GM23338 (cell line): ENCODE measurements at regions not wholly inside any gene's neighbourhood (a gene's known extent, or its start where the extent isn't known, plus 50 kb on each side); places are given as distances from the start of the nearest gene placed in this dataset.

Experiments
- ATAC-seq: fragments of 200-7000 bp; cut with Tn5 transposase; 3 replicates; pipeline ENCODE4 v1.9.1; 2020
- DNase-seq: peaks from one replicate; pipeline ENCODE4 v3.0.0-alpha.2; 2015; ENCODE audit warnings: low spot score
- H2AFZ ChIP-seq: fragments of 200-600 bp; sonication (generic); 2 replicates; pipeline ENCODE4 v1.8.0; 2016; ENCODE audit warnings: antibody characterized with exemption, mild to moderate bottlenecking, moderate library complexity
- H3F3A ChIP-seq: fragments of 200-600 bp; sonication (generic); replicated peaks from 2 replicates; pipeline ENCODE4 v1.8.0; 2017; ENCODE audit warnings: antibody characterized with exemption, mixed run types, low read depth
- H3K27ac ChIP-seq: fragments of 200-600 bp; sonication (generic); 2 replicates; pipeline ENCODE4 v1.6.1; 2016; ENCODE audit warnings: low read depth
- H3K27me3 ChIP-seq: fragments of 200-600 bp; sonication (generic); 2 replicates; pipeline ENCODE4 v1.8.0; 2016; ENCODE audit warnings: mild to moderate bottlenecking, mixed run types, moderate library complexity; ENCODE audit not compliant: insufficient read depth
- H3K36me3 ChIP-seq: fragments of 200-600 bp; sonication (generic); 2 replicates; pipeline ENCODE4 v1.8.0; 2016; ENCODE audit warnings: mild to moderate bottlenecking; ENCODE audit not compliant: insufficient read depth
- H3K4me1 ChIP-seq: fragments of 200-600 bp; sonication (generic); 2 replicates; pipeline ENCODE4 v1.8.0; 2016; ENCODE audit warnings: mild to moderate bottlenecking, moderate library complexity; ENCODE audit not compliant: insufficient read depth
- H3K4me2 ChIP-seq: fragments of 200-600 bp; sonication (generic); 2 replicates; pipeline ENCODE4 v1.7.1; 2017; ENCODE audit warnings: mixed run types
- H3K4me3 ChIP-seq: fragments of 200-600 bp; sonication (generic); 2 replicates; pipeline ENCODE4 v1.6.1; 2016; ENCODE audit warnings: mixed run types
- H3K79me2 ChIP-seq: fragments of 200-600 bp; sonication (generic); replicated peaks from 2 replicates; pipeline ENCODE4 v1.8.0; 2017; ENCODE audit warnings: mild to moderate bottlenecking; ENCODE audit not compliant: insufficient read depth
- H3K9me2 ChIP-seq: fragments of 200-600 bp; sonication (generic); 2 replicates; pipeline ENCODE4 v1.8.0; 2017; ENCODE audit not compliant: insufficient read depth
- H4K20me1 ChIP-seq: fragments of 200-600 bp; sonication (generic); replicated peaks from 2 replicates; pipeline ENCODE4 v1.8.0; 2017; ENCODE audit warnings: mild to moderate bottlenecking; ENCODE audit not compliant: insufficient read depth
- H3K27ac Mint-ChIP-seq: 2 replicates; pipeline ENCODE4 v1.8.0; 2020; ENCODE audit warnings: inconsistent platforms, mild to moderate bottlenecking, moderate library complexity, mixed read lengths
- H3K27me3 Mint-ChIP-seq: 3 replicates; pipeline ENCODE4 v1.8.0; 2022; ENCODE audit warnings: low read depth, mild to moderate bottlenecking, moderate library complexity, mixed read lengths, inconsistent platforms; ENCODE audit not compliant: insufficient read depth, poor library complexity
- H3K36me3 Mint-ChIP-seq: 3 replicates; pipeline ENCODE4 v1.8.0; 2021; ENCODE audit warnings: low read depth, mild to moderate bottlenecking, inconsistent platforms, moderate library complexity, mixed read lengths
- H3K4me1 Mint-ChIP-seq: 3 replicates; pipeline ENCODE4 v1.8.0; 2020; ENCODE audit warnings: mild to moderate bottlenecking, inconsistent platforms, mixed read lengths
- H3K4me3 Mint-ChIP-seq: 3 replicates; pipeline ENCODE4 v1.8.0; 2021; ENCODE audit warnings: moderate library complexity, mild to moderate bottlenecking, inconsistent platforms, mixed read lengths
- H3K9me3 Mint-ChIP-seq: 3 replicates; pipeline ENCODE4 v1.8.0; 2020; ENCODE audit warnings: moderate library complexity, mild to moderate bottlenecking, inconsistent platforms, mixed read lengths
- CREB1 ChIP-seq: fragments of 250-450 bp; sonication (Bioruptor Pico); IDR thresholded peaks from 2 replicates; pipeline ENCODE4 v1.5.0; 2020; ENCODE audit warnings: low read depth, mild to moderate bottlenecking, moderate library complexity
- EZH2 ChIP-seq: fragments of 200-600 bp; sonication (generic); IDR thresholded peaks from one replicate; pipeline ENCODE4 v1.8.0; 2017; ENCODE audit warnings: antibody characterized with exemption, mild to moderate bottlenecking, low read depth; ENCODE audit not compliant: unreplicated experiment
- EZH2phosphoT487 ChIP-seq: fragments of 200-600 bp; sonication (generic); IDR thresholded peaks from one replicate; pipeline ENCODE4 v1.8.1; 2018; ENCODE audit warnings: antibody characterized with exemption; ENCODE audit not compliant: unreplicated experiment
- POLR2AphosphoS5 ChIP-seq: IDR thresholded peaks from 2 replicates; pipeline ENCODE4 v1.6.1; 2016; ENCODE audit warnings: antibody characterized with exemption, low read depth
- REST ChIP-seq: IDR thresholded peaks from one replicate; pipeline ENCODE4 v1.6.1; 2018; ENCODE audit warnings: antibody characterized with exemption; ENCODE audit not compliant: unreplicated experiment
- ZNF114 ChIP-seq: fragments of 250-450 bp; sonication (Bioruptor Pico); IDR thresholded peaks from 2 replicates; pipeline ENCODE4 v1.5.0; 2020; ENCODE audit warnings: mild to moderate bottlenecking, moderate library complexity
- ZNF331 ChIP-seq: fragments of 250-450 bp; sonication (Bioruptor Pico); IDR thresholded peaks from 2 replicates; pipeline ENCODE4 v1.5.0; 2020; ENCODE audit warnings: low read depth, mild to moderate bottlenecking, moderate library complexity
- ZNF462 ChIP-seq: fragments of 250-450 bp; sonication (Bioruptor Pico); IDR thresholded peaks from 2 replicates; pipeline ENCODE4 v1.5.0; 2020; ENCODE audit warnings: mild to moderate bottlenecking, moderate library complexity

- H3K4me3 ChIP-seq = no peak overlapping the region
- Mint-ChIP-seq H3K36me3 (no peaks in the 10 kb centered on the region), H3K4me1 (peaks cover 8% of the 10 kb centered on the region), H3K27ac (no peak overlapping the region), H3K27me3 (no peaks in the 10 kb centered on the region), H3K4me3 (no peak overlapping the region), H3K9me3 (no peaks in the 10 kb centered on the region)
- no peak overlapping the region for H2AFZ ChIP-seq
- H3K27me3 ChIP-seq = no peaks in the 10 kb centered on the region
- H3K4me2 ChIP-seq = no peak overlapping the region
- no peak overlapping the region for H3K27ac ChIP-seq
- no peaks in the 10 kb centered on the region for H3K4me1 ChIP-seq
- ATAC-seq (no peak), DNase-seq (no peak)
- no peaks in the 10 kb centered on the region for H3K9me2 ChIP-seq
- no peak for TF ChIP-seq EZH2
- TF ChIP-seq ZNF331 = no peak
- TF ChIP-seq REST = no peak
- no peak for TF ChIP-seq EZH2phosphoT487
- no peak for TF ChIP-seq ZNF114
- H3K36me3 ChIP-seq = no peaks in the 10 kb centered on the region
- H4K20me1 ChIP-seq = no peaks in the 10 kb centered on the region
- no peaks in the 10 kb centered on the region for H3F3A ChIP-seq
- H3K79me2 ChIP-seq = no peaks in the 10 kb centered on the region
Measured at GRCh38 chr14:27727251-27727770, 1039.3 kb upstream of the FOXG1 start.

- Mint-ChIP-seq H3K27ac (no peak overlapping the region), H3K4me1 (no peaks in the 10 kb centered on the region), H3K9me3 (no peaks in the 10 kb centered on the region), H3K36me3 (no peaks in the 10 kb centered on the region), H3K27me3 (no peaks in the 10 kb centered on the region), H3K4me3 (no peak overlapping the region)
- H3K79me2 ChIP-seq = no peaks in the 10 kb centered on the region
- no peak for TF ChIP-seq EZH2
- H3F3A ChIP-seq = no peaks in the 10 kb centered on the region
- no peaks in the 10 kb centered on the region for H3K4me1 ChIP-seq
- H3K36me3 ChIP-seq = no peaks in the 10 kb centered on the region
- H4K20me1 ChIP-seq = no peaks in the 10 kb centered on the region
- no peaks in the 10 kb centered on the region for H3K9me2 ChIP-seq
- H3K27me3 ChIP-seq = no peaks in the 10 kb centered on the region
- no peak for DNase-seq
- H3K4me2 ChIP-seq = no peak overlapping the region
- H3K27ac ChIP-seq = no peak overlapping the region
- no peak for ATAC-seq
- H3K4me3 ChIP-seq = no peak overlapping the region
- no peak overlapping the region for H2AFZ ChIP-seq
Measured at GRCh38 chr14:27730204-27730603, 1036.4 kb upstream of the FOXG1 start.

GRCh38 chr14:27739657-27740156 lies 1026.9 kb upstream of the FOXG1 start:
- no peak overlapping the region for H2AFZ ChIP-seq
- no peak for DNase-seq
- Mint-ChIP-seq H3K4me3 (no peak overlapping the region), H3K4me1 (no peaks in the 10 kb centered on the region), H3K36me3 (no peaks in the 10 kb centered on the region), H3K9me3 (no peaks in the 10 kb centered on the region), H3K27ac (no peak overlapping the region), H3K27me3 (no peaks in the 10 kb centered on the region)
- no peak for TF ChIP-seq ZNF114
- TF ChIP-seq EZH2 = no peak
- no peak for TF ChIP-seq ZNF462 (CRISPR knock-in tag)
- no peak for TF ChIP-seq CREB1 (CRISPR knock-in tag)
- no peak for TF ChIP-seq ZNF331
- TF ChIP-seq POLR2AphosphoS5 = no peak
- no peaks in the 10 kb centered on the region for H3K4me1 ChIP-seq
- no peaks in the 10 kb centered on the region for H3K27me3 ChIP-seq
- no peaks in the 10 kb centered on the region for H3K79me2 ChIP-seq
- H3K9me2 ChIP-seq = no peaks in the 10 kb centered on the region
- no peaks in the 10 kb centered on the region for H4K20me1 ChIP-seq
- H3K4me2 ChIP-seq = no peak overlapping the region
- ATAC-seq = no peak
- H3K4me3 ChIP-seq = no peak overlapping the region
- no peaks in the 10 kb centered on the region for H3K36me3 ChIP-seq
- no peaks in the 10 kb centered on the region for H3F3A ChIP-seq
- no peak overlapping the region for H3K27ac ChIP-seq
